ENCODE measurements at regions not wholly inside any gene's neighbourhood (a gene's known extent, or its start where the extent isn't known, plus 50 kb on each side); places are given as distances from the start of the nearest gene placed in this dataset.

GRCh38 chr2:109707281-109708147 is 86.6 kb upstream of the RGPD5 start:
- H3K27me3 ChIP-seq, result no peaks in the 10 kb centered on the region
- H3K4me3 ChIP-seq, result no peak overlapping the region
- H3K27ac ChIP-seq, result no peak overlapping the region
- TF ChIP-seq EP300 (IDR thresholded peaks at IDR 0.05; ENCODE audit: low read depth) (no peak), CTCF (IDR thresholded peaks at IDR 0.05) (no peak), POLR2A (IDR thresholded peaks at IDR 0.05) (no peak), POLR2AphosphoS5 (IDR thresholded peaks at IDR 0.05) (no peak)
- H3K36me3 ChIP-seq, result no peaks in the 10 kb centered on the region
- DNase-seq, result no peak
- intact Hi-C loops (cut with DNase I; ENCODE audit: low total_unique reads) (no loop called here), in situ Hi-C loops (cut with MboI; ENCODE audit: low pct_ligation_motif_present in 1 of 4, low pct_unique_long_range_greater_than_20kb in 1 of 4, low sequenced_read_pairs in 3 of 4) (no loop called here)
- WGBS, 2 donors (ENCODE audit: low coverage in 1 of 2), result 86% methylated on average over 9 of the region's 9 CpGs; no CpG with 5 or more reads in 1 of the 2 donors
- H3K4me1 ChIP-seq, result peaks cover 0 to 24% (median 16%) of the 10 kb centered on the region in 4 donors
- H3K9me3 ChIP-seq, result no peaks in the 10 kb centered on the region

- no peak for TF ChIP-seq CTCF (IDR thresholded peaks at IDR 0.05)
- no peak for TF ChIP-seq POLR2A (IDR thresholded peaks at IDR 0.05)
- TF ChIP-seq EP300 (IDR thresholded peaks at IDR 0.05; ENCODE audit: low read depth), result no peak
- no peak for TF ChIP-seq POLR2AphosphoS5 (IDR thresholded peaks at IDR 0.05)
- no peak overlapping the region for H3K27ac ChIP-seq
- no peaks in the 10 kb centered on the region for H3K36me3 ChIP-seq
- no peaks in the 10 kb centered on the region for H3K9me3 ChIP-seq
- H3K4me3 ChIP-seq, result no peak overlapping the region
- in situ Hi-C loops (cut with MboI; ENCODE audit: low pct_ligation_motif_present in 1 of 4, low pct_unique_long_range_greater_than_20kb in 1 of 4, low sequenced_read_pairs in 3 of 4), result loop anchor here in 1 of 4 donors (10.0 kb wide), 1 partner anchor 166 kb away; no protein-coding TSS in a partner anchor
- 83% methylated on average over 1 to 7 of the region's 7 CpGs for WGBS, 2 donors (ENCODE audit: low coverage in 1 of 2)
- intact Hi-C loops (cut with DNase I; ENCODE audit: low total_unique reads), result no loop called here
- no peak for DNase-seq
- no peaks in the 10 kb centered on the region for H3K27me3 ChIP-seq
- peaks cover 0 to 24% (median 15%) of the 10 kb centered on the region in 4 donors for H3K4me1 ChIP-seq
Observed at GRCh38 chr2:109710505-109711229, 83.4 kb upstream of the RGPD5 start.

- TF ChIP-seq CTCF (IDR thresholded peaks at IDR 0.05), result no peak
- no peak for TF ChIP-seq POLR2AphosphoS5 (IDR thresholded peaks at IDR 0.05)
- TF ChIP-seq POLR2A (IDR thresholded peaks at IDR 0.05), result no peak
- no peak for TF ChIP-seq EP300 (IDR thresholded peaks at IDR 0.05; ENCODE audit: low read depth)
- 75 to 76% methylated on average over 5 to 11 of the region's 11 CpGs for WGBS, 2 donors (ENCODE audit: low coverage in 1 of 2)
- peaks cover 0 to 30% (median 15%) of the 10 kb centered on the region in 4 donors for H3K4me1 ChIP-seq
- H3K27me3 ChIP-seq, result no peaks in the 10 kb centered on the region
- in situ Hi-C loops (cut with MboI; ENCODE audit: low pct_ligation_motif_present in 1 of 4, low pct_unique_long_range_greater_than_20kb in 1 of 4, low sequenced_read_pairs in 3 of 4) (loop anchor here in 1 of 4 donors (10.0 kb wide), 1 partner anchor 167 kb away; no protein-coding TSS in a partner anchor), intact Hi-C loops (cut with DNase I; ENCODE audit: low total_unique reads) (no loop called here)
- no peak for DNase-seq
- H3K4me3 ChIP-seq, result no peak overlapping the region
- no peaks in the 10 kb centered on the region for H3K9me3 ChIP-seq
- H3K36me3 ChIP-seq, result no peaks in the 10 kb centered on the region
- H3K27ac ChIP-seq, result no peak overlapping the region
Observed at GRCh38 chr2:109711230-109712122, 82.6 kb upstream of the RGPD5 start.

Measured in transverse colon (tissue), 4 donors.